COR-L47 (cell line): ENCODE measurements at regions not wholly inside any gene's neighbourhood (a gene's known extent, or its start where the extent isn't known, plus 50 kb on each side); places are given as distances from the start of the nearest gene placed in this dataset.

Experiments
- DNase-seq: peaks from one replicate; lab custom pipeline; 2025; lab: John Stamatoyannopoulos, UW

- peak; percentile 98 for DNase-seq
These were observed 138.0 kb upstream of the EFNA5 start for GRCh38 chr5:107808671-107809137.

- DNase-seq = no peak
These were observed 136.7 kb upstream of the EFNA5 start for GRCh38 chr5:107807431-107807830.

DNA sequence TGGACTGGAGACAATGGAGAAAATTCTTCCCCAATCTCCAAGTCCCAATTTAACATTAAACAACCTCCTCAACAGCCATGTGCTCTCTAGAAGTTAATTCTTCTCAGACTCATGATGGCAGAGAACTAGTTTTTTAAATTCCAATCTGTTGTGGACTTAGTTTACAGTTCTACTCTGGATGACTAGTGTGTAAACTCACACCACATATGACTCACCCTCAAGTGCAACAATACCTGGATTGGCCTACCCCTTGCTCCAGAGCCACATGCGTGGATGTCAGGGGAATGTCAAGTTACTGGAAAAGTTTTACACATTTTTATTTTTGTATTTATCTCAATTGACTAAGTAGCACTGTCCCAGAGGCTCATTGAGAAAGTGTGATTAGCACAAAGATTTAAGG is 136.0 kb upstream of the EFNA5 start:
- DNase-seq = no peak

GRCh38 chr5:107806271-107806670 is 135.5 kb upstream of the EFNA5 start:
- peak; percentile 18 for DNase-seq

DNA sequence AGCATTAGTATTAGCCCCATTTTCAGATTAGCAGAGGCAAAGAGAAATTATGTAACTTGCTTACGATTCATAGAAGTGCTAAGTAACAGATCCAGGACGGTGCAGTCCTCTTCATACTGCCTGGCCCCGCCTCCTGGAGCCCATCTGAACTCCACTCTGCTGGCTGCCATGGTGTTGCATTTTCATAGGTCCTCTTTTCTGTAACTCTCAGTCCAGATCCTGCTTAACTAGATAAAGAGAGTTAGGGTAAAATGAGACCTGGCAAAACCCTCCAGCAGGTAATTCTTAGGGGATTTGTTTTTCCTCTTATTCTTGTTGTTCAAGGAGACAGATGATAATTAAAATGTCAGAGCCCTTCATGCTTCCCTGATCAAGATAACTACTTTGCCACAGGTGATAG is 135.1 kb upstream of the EFNA5 start:
- peak; percentile 40 for DNase-seq

- no peak for DNase-seq
These were observed 134.4 kb upstream of the EFNA5 start for GRCh38 chr5:107805166-107805565.

DNA sequence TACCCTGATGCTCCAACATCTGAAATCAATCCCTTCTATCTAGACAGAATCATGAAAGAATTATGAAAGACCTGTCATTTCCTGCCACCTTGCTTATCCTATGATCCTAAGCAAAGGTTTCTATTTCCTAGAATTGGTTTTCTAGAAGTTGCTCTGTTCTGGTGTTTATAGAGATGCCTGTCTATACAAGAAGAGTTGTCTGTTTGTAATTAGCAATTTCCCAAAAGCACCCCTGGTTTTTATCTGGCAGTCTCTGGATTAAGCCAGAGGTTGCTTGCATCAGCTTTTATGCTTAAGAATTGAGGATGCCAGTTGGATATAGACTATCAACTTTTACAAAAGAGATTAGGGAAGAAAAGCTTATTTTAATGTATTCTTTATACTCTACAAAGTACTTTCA is 133.0 kb upstream of the EFNA5 start:
- DNase-seq = no peak

DNA sequence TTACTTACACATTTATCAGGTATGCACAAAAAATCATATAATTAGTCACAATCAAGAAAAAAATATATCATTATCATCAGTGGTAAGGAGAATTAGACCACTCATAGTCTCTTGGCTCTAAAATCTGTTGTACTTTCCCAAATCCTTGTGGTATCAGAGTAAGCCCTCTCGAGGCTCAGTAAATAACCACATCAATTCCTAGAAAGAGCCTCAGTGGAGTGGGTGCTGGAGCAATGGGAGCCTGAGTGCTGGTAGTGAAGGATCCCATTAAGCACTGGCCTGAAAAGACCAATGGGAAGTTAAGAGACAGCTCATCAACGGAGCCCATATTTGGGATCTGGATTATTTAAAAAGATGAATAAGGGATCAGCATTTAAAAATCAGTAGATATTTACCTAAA is 130.3 kb upstream of the EFNA5 start:
- no peak for DNase-seq

DNA sequence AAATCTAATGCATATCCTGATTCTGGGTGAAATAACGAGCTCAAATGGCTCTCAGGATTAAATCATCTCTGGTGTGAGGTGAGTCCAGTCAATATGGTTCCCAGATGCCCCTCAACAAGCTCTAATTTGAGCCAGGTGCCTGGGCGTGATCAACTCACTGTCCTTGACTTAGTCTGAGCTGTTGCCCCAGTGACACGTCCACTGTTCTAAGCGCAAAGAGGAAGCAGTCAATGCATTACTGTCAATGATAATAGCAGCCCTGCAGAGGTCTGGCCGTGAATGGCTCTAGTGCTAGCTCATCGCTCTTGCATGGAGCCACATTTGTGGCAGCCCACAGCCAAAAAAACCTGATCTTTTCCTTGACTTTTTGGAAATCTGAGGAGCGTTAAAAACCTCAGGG is 128.6 kb upstream of the EFNA5 start:
- DNase-seq = no peak

GRCh38 chr5:107796797-107797196 is 126.1 kb upstream of the EFNA5 start:
- no peak for DNase-seq

DNA sequence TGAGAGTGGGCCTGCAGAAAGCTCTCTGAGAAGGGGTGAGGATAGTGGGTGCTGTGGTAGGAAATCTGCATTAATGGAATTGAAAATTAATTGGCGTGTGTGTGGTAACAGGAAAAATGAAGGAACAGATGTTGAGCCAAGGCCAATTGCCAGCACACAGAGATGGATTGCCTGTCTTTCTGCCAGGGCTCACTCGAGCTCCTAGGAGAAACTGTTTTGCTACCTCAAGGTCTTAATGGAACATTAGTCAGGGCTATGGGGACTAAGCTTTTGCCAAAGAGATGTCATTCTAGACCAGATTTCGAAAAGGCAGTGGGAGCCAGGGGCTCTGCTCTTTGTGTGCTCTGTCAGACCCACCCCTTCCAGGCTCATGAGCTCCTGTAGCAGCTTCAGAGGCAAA is 124.0 kb upstream of the EFNA5 start:
- no peak for DNase-seq

DNA sequence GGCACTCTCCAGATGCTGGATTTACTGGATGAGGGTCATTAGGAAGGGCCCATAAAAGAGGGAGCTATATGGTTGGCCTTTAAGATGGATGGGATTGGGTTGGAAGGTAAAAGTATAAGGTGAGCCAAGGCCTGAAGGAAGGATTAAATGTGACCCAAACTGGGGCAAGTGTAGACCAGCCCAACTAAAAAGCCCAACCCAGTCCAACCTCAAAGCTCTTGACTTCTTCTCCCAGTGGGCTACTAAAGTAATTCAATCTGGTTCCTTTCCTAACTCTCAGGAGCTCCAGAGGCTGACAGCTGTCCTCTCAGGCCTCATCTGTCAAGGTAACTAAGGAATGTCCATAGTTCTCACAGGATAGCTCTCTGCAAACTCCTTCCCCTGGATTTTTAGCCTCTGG is 122.2 kb upstream of the EFNA5 start:
- DNase-seq = no peak

- no peak for DNase-seq
These were observed 119.9 kb upstream of the EFNA5 start for GRCh38 chr5:107790671-107791070.

DNA sequence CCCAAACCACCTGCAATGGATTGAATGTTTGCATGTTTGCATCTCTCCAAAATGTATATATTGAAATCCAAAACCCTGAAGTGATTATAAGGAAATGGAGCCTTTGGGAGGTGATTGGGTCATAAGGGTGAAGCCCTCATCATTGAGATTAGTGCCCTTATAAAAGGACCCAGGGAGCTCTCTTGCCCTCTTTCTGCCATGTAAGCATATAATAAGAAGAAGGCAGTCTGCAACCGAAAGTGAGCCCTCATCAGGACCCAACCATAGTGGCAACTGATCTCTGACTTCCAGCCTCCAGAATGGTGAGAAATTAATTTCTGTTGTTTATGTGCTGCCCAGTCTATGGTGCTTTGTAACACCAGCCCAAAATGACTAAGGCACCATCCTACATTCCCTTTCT is 115.7 kb upstream of the EFNA5 start:
- DNase-seq = no peak

DNA sequence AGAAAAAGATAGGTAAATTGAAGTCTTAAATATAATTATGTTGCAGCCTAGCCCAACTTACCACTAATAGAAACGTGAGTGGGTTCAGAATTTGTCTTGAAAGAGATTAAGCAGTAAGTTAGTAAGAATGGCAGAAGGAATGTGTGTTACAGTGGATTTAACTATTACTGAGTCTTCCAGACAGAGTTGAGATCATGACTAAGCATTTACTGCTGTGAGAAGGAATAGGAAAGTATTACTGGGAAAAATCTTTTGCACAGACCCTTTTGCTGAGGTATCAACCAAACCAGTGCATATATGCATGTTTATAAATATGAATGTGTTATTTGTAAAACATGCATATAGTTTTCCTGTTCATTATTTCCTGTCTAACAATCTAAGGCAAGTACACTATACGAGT is 112.8 kb upstream of the EFNA5 start:
- DNase-seq = no peak

DNA sequence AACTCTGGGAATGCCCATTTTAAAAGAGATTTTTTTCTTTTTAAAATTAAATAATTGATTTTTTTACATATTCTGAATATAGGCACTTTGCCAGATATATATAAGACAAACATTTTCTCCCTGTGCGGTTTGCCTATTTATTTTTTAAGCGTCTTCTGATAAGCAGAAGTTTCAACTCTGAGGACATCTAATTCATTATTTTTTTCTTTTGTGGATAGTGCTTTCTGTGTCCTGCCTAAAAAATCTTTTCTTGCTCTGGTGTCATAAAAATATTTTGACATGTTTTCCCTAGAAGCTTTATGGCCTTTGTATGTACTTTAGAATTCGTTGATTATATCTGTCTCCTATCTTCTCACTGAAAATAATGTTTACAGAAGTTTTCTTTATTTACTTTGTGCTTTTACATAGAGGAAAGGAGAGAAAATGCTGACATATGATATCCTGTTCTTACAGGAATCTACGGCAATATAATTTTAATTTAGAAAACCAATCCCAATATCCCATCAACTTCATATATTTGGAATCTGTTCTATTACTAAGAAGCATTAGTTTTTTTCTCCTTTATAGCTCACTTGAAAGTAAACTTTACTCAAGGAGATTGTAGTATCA is 111.9 kb upstream of the EFNA5 start:
- DNase-seq = no peak

GRCh38 chr5:107781451-107781850 is 110.7 kb upstream of the EFNA5 start:
- DNase-seq = peak; percentile 24

GRCh38 chr5:107779437-107779836 is 108.7 kb upstream of the EFNA5 start:
- no peak for DNase-seq

GRCh38 chr5:107778647-107779046 is 107.9 kb upstream of the EFNA5 start:
- DNase-seq = no peak

DNA sequence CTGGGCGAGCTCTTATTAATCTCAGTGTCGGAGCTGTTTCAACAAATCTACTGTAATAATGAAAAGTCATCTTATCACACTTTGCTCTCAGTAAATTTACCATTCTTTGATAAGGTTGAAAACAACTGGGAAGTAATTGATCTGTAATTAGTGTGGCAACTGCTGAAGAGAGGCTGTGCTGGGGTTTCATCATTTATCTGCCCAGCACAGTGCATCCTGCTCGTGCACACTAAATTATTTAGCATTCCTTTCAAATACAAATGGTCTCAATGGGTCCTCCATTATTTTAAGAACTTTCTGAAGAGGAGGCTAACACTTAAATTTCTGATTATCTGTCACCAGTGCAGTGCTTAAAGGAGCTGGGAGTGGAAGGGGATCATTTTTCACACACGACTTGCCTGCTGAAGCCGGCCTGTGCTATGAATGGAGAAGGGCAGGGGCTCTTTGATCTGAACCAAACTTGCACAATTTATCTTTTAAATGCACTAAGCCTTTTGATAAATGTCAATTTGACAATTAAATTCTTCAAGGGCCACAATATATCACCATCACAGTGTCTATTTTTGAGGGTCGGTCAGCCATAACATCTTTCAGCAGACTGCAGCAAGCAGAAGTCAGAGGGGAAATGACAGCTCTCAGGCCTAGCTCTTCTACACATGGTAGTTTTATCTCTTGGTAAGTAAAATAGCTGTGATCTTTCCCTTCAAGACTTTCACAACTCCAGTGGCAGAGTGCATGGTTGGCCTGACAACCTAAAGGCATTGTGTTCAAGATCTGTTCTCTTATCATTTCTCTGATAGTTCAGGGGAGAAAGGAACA is 106.4 kb upstream of the EFNA5 start:
- no peak for DNase-seq

DNA sequence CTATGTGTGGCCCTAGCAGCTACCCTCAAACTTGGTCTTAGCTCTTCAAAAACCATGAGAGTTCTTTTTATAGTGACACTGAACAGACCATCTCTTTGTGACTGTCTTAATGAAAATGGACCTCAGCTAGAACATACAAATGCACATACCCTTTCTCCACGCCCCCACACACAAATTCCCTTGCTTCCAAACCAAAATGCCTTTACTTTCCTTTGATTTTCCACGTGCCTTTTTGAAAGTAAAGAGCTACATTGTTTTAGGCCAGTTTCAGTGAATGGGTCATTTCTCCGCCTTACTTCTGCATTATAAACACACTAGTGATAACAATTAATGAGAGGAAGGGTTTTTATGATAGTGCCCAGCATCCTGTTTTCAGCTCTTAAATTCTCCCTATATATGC is 105.8 kb upstream of the EFNA5 start:
- no peak for DNase-seq

DNA sequence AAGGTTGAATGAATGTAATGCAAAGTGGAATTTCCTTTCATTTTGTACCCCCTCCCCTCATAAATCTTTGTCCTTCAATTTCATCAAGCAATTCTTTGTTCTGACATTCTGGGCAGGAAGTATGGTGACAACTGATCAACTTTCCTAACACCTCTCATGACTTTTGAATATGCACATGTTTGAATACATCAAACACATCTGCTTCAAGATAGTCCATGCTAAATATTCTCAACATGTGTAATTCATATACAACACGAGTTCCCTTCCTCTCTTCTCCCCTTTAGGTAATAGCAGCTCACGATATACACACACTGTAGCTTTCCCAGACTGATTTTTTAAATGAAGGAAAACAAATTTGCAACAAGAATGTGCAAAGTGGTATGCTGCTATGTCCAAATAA is 103.6 kb upstream of the EFNA5 start:
- no peak for DNase-seq

DNA sequence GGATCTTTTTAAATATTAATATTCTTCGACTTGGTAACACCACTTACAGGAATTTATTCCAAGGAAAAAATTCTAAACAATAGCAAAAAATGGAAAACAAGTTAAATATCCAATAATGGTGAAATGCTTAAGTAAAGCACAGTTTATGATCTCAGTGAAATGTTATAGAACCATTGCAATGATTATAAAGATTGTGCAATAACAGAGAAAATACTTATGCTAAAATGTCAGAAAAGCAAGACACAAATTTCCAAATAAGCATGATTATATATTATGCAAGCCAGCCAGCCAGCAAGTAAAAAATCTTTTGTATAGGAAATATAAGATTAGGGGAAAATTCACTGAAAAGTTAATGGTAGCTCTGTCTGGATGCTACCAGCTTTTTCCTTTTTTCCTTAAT is 102.7 kb upstream of the EFNA5 start:
- no peak for DNase-seq
